Nephron progenitor cell (in vitro differentiated cells): ENCODE measurements at regions not wholly inside any gene's neighbourhood (a gene's known extent, or its start where the extent isn't known, plus 50 kb on each side); places are given as distances from the start of the nearest gene placed in this dataset.

Experiments
- DNase-seq: peaks from one replicate; pipeline ENCODE4 v3.0.0; 2021
- H3K27ac Mint-ChIP-seq: 2 replicates; pipeline ENCODE4 v1.8.0; 2021; ENCODE audit warnings: mild to moderate bottlenecking, moderate library complexity, mixed read lengths
- H3K27me3 Mint-ChIP-seq: 2 replicates; pipeline ENCODE4 v1.8.0; 2021; ENCODE audit warnings: mild to moderate bottlenecking, low read depth, mixed read lengths; ENCODE audit not compliant: poor library complexity
- H3K36me3 Mint-ChIP-seq: 2 replicates; pipeline ENCODE4 v1.8.0; 2021; ENCODE audit warnings: low read depth, mixed read lengths
- H3K4me1 Mint-ChIP-seq: 2 replicates; pipeline ENCODE4 v1.8.0; 2021; ENCODE audit warnings: mixed read lengths
- H3K4me3 Mint-ChIP-seq: 2 replicates; pipeline ENCODE4 v1.8.0; 2021; ENCODE audit warnings: mild to moderate bottlenecking, moderate library complexity, mixed read lengths
- H3K9me3 Mint-ChIP-seq: 2 replicates; pipeline ENCODE4 v1.8.0; 2021; ENCODE audit warnings: mild to moderate bottlenecking, moderate library complexity, mixed read lengths
- TF ChIP-seq, protein P1 (sequence below): fragments of 200-600 bp; sonication (generic); IDR thresholded peaks from 2 replicates; pipeline ENCODE4 v1.5.0; 2021; ENCODE audit warnings: antibody characterized with exemption

DNA sequence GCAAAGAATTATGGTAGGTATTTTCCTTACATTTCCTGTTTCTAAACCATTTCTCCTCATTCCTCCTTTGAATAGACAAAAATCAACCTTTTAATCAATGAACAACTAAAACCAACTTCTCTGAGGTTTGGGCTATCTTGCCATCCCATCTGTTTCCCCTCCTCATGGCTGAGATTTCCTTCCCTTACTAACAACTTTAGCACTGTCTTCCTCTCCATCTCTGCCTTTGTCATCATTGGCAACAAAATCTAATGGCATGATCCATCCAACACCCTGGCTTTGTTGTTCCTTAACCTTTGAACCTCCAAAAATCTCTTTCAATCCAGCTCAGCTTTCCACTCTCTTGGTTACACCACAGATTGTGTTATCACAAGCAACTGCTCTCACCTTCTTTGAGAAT lies 95.3 kb upstream of the FAM136A start:
- Mint-ChIP-seq H3K27ac (no peak overlapping the region), H3K9me3 (peaks cover 12% of the 10 kb centered on the region), H3K4me1 (peaks cover 4% of the 10 kb centered on the region), H3K4me3 (no peak overlapping the region), H3K27me3 (peaks cover 53% of the 10 kb centered on the region), H3K36me3 (no peaks in the 10 kb centered on the region)
- TF ChIP-seq, protein P1, sequence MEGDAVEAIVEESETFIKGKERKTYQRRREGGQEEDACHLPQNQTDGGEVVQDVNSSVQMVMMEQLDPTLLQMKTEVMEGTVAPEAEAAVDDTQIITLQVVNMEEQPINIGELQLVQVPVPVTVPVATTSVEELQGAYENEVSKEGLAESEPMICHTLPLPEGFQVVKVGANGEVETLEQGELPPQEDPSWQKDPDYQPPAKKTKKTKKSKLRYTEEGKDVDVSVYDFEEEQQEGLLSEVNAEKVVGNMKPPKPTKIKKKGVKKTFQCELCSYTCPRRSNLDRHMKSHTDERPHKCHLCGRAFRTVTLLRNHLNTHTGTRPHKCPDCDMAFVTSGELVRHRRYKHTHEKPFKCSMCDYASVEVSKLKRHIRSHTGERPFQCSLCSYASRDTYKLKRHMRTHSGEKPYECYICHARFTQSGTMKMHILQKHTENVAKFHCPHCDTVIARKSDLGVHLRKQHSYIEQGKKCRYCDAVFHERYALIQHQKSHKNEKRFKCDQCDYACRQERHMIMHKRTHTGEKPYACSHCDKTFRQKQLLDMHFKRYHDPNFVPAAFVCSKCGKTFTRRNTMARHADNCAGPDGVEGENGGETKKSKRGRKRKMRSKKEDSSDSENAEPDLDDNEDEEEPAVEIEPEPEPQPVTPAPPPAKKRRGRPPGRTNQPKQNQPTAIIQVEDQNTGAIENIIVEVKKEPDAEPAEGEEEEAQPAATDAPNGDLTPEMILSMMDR, result no peak
- no peak for DNase-seq

DNA sequence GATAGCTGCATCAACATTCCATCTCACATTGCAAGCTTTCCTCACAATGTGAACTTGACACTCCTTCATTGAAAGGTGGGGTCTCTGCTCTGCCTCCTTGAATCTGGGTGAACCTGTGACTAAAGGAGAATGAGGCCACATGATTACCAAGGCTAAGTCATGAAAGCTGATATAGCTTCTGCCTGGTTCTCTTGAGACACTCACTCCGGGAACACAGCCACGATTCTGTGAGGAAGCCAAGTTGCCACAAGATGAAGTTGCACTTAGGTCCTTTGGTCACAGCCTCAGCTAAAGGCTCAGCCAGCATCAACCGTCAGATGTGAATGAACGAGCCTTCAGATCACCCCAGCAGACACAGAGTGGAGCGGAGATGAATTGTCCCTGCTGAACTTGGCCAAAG lies 94.7 kb upstream of the FAM136A start:
- no peak overlapping the region for H3K27ac Mint-ChIP-seq
- no peaks in the 10 kb centered on the region for H3K36me3 Mint-ChIP-seq
- H3K27me3 Mint-ChIP-seq, result peaks cover 56% of the 10 kb centered on the region
- H3K4me1 Mint-ChIP-seq, result peaks cover 4% of the 10 kb centered on the region
- H3K4me3 Mint-ChIP-seq, result no peak overlapping the region
- H3K9me3 Mint-ChIP-seq, result peaks cover 15% of the 10 kb centered on the region
- no peak for DNase-seq
- TF ChIP-seq, protein P1, result no peak

DNA sequence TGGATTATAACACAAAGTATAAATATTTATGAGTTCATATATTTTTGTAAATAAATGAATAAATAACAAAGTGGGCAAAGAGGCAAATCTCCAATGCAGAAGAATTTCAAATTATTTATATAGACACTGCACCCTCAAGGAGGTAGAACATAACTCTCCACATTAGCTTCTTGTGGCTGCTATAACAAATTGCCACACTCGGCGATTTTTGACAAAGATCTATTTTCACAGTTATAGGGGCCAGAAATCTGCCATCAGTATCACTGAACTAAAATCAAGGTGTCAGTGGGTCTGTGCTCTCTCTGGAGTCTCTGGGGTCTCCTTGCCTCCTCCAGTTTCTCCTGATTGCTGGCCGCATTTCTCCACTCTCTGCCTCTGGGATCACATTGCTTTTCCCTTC lies 92.0 kb upstream of the FAM136A start:
- Mint-ChIP-seq H3K27ac (no peak overlapping the region), H3K4me1 (peaks cover 4% of the 10 kb centered on the region), H3K36me3 (no peaks in the 10 kb centered on the region), H3K4me3 (no peak overlapping the region), H3K9me3 (peaks cover 15% of the 10 kb centered on the region), H3K27me3 (peaks cover 50% of the 10 kb centered on the region)
- DNase-seq, result no peak
- TF ChIP-seq, protein P1, result no peak

DNA sequence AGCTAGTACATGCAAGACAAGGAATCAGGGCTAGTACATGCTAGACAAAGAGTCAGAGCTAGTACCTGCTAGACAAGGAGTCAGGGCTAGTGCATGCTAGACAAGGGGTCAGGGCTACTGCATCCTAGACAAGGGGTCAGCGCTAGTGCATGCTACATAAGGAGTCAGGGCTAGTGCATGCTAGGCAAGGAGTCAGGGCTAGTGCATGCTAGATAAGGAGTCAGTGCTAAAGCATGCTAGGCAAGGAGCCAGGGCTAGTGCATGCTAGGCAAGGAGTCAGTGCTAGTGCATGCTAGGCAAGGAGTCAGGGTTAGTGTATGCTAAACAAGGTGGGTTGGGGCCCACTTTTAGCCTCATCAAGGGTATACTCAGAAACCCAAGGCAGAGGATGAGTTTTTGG lies 90.1 kb upstream of the FAM136A start:
- H3K4me1 Mint-ChIP-seq, result no peaks in the 10 kb centered on the region
- no peak for DNase-seq
- H3K36me3 Mint-ChIP-seq, result no peaks in the 10 kb centered on the region
- peaks cover 38% of the 10 kb centered on the region for H3K27me3 Mint-ChIP-seq
- no peak overlapping the region for H3K4me3 Mint-ChIP-seq
- TF ChIP-seq, protein P1, result no peak
- peaks cover 15% of the 10 kb centered on the region for H3K9me3 Mint-ChIP-seq
- no peak overlapping the region for H3K27ac Mint-ChIP-seq

DNA sequence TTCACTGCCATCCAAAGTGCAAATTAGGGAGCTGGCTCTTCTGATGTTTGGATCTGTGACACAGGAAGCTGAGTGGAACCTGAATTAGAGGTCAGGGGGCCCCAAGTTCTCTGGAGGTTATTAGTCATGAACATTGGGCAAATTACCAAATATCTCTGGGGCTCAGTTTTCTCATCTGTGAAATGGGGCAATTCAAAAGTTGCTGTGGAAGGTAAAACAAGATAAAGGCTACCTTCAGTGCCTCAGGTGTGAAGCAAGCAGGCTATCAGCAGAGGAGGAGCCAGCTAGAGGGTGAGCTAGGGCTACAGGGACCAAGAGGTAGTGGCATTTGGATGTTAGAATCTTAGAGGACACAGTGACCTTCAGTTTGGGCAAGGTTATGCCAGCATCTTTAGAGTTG lies 89.4 kb upstream of the FAM136A start:
- Mint-ChIP-seq H3K27ac (no peak overlapping the region), H3K36me3 (no peaks in the 10 kb centered on the region), H3K4me1 (no peaks in the 10 kb centered on the region), H3K9me3 (peaks cover 15% of the 10 kb centered on the region), H3K27me3 (peaks cover 34% of the 10 kb centered on the region), H3K4me3 (no peak overlapping the region)
- no peak for DNase-seq
- TF ChIP-seq, protein P1, result no peak

DNA sequence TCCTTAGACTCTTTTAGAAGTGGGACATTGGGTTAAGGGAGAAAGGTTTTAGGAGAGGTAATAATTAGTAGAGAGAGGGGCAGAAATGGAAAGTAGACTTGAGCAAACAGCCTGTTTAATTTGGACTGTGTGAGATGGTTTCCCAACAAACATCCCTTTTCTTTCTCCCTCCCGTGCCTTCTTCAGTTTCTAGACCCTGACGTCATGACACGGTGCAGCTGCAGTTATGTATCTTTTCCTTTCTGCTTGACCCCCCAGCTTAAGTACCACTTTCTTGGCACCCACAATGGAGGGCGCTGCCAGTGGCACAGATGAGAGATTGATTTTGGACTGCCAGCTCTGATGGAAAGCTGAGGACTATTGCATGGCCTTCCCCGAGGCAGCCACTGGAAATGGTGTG lies 86.9 kb upstream of the FAM136A start:
- Mint-ChIP-seq H3K9me3 (peaks cover 11% of the 10 kb centered on the region), H3K36me3 (no peaks in the 10 kb centered on the region), H3K4me3 (no peak overlapping the region), H3K4me1 (no peaks in the 10 kb centered on the region), H3K27ac (no peak overlapping the region), H3K27me3 (peaks cover 22% of the 10 kb centered on the region)
- TF ChIP-seq, protein P1, result no peak
- no peak for DNase-seq
